Activated CD4-positive, alpha-beta T cell treated with anti-CD3 and anti-CD28 coated beads, Interleukin-2, amount 50 U/mL, for 48 hours (primary cell): ENCODE measurements at regions not wholly inside any gene's neighbourhood (a gene's known extent, or its start where the extent isn't known, plus 50 kb on each side); places are given as distances from the start of the nearest gene placed in this dataset.

Experiments used
- DNase-seq, 2 experiments: peaks; one replicate each; pipeline ENCODE4 v3.0.0-alpha.2; 2020

DNA sequence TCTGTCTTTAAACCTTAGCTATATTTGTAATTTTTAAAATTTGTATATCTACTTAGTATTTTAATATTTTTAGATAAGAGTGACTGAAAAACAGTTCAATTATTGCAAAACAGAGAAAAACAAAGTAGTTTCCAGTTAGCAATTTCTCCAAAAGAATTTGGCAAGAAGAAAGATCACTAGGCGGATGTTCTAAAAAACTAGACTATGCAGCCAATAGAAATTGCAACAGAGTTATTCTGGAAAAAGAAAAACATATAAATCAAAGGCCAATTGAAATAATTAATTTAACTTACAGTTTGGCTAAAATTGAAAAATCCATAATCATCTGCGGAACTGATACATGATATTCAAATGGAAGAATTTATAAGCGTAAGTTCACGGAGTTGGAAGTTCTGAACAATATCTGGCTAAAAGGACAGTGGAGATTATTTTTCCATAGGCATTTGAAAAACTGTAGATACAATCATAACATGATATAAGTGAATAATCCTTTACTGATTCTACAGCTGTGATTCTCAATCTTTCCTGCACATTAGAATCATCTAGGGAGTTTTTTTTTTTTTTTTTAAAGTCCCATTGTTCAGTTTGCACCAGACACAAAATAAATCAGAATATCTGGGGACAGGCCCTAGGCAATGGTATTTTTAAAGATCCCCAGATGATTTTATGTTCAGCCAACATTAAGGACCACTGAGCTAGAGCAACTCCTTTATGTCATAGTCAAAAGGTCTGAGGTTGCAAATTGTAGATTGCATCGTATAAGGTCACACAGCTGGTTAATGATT is 605.1 kb upstream of the DAB2 start:
- no peak for DNase-seq

DNA sequence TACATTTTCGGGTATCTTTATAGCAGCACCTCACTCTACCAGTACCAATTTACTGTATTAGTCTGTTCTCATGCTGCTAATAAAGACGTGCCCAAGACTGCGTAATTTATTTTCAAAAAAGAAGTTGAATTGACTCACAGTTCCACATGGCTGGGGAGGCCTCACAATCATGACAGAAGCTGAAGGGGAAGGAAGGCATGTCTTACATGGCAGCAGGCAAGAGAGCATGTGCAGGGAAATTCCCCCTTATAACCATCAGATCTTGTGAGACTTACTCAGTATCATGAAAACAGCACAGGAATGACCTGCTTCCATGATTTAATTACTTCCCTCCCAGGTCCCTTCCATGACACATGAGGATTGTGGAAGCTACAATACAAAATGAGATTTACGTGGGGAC is 602.6 kb upstream of the DAB2 start:
- DNase-seq, result no peak

DNA sequence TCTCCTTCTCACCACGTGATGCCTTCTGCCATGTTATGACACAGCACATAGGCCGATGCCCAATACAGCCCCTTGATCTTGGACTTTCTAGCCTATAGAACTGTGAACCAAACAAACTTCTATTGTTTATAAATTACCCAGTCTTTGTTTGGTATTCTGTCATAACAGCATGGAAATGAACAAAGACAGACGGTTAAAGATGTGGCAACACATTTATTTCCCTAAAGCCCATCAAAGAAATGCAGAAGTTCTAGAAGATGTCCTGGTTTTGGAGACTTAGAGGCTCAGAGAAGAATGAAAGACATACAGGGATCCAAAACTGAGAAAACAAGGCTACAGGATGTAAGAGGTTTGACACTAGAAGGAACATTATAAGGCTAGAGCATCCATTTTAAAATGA is 600.8 kb upstream of the DAB2 start:
- no peak for DNase-seq

DNA sequence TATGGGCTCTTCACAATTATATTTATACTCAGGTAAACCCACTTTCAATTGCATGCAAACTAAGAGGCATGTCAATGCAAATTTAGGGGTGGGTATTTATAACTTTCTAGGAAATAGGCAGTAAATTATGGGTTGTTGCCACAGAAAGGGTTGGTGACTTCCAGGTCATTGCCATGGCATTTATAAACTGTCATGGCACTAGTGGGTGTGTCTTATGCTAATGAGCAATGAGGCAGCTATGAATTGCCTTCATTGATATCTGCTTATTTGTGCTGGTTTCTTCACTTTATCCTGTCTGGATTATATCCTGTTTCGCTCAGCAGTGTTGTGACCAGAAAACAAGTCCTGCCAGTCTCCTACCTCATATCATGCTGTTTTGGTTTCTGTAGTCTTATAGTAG is 597.3 kb upstream of the DAB2 start:
- no peak for DNase-seq

DNA sequence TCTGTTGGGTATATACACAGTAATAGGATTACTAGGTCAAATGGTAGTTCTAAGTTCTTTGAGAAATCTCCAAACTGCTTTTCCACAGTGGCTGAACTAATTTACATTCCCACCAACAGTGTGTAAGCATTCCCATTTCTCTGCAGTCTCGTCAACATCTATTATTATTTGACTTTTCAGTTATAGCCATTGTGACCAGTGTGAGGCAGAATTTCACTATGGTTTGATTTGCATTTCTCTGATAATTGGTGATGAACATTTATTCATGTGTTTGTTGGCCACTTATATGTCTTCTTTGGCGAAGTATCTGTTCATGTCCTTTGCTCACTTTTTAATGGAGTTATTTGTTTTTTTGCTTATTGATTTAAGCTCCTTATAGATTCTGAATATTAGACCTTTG is 596.2 kb upstream of the DAB2 start:
- DNase-seq, result no peak

DNA sequence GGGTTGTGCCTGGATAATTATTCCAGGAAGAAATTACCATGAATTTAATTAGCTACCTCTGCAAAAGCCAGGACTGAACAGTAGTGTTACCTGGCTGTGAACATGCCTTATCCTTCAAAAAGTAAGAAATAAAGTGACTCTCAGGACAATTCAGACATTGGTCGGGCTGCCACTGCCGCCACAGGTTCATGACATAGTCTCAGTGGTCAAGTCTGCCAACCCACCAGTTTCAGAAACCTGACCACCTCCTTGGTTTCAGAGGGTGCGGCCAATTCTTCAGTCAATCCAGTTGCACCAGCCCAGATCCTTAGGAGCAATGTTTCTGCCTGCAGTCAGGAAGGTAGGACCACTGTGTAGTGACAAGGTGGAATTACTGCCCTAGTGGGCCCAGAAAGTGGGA is 593.1 kb upstream of the DAB2 start:
- no peak for DNase-seq

DNA sequence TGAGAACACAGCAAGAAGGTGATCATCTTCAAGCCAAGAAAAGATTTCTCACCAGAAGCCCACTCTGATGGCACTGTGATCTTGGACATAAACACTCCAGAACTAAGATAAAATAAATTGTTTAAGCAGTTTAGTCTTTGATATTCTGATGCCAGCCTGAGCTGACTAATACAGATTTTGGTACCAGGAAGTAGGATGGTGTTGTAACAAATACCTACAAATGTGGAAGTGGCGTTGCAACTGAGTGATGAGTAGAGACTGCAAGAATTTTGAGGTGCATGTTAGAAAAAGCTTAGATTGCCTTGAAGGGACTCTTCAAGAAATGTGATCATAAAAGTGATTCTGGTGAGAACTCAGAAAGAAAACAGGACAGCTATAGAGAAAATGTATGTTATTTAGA is 592.4 kb upstream of the DAB2 start:
- no peak for DNase-seq

DNA sequence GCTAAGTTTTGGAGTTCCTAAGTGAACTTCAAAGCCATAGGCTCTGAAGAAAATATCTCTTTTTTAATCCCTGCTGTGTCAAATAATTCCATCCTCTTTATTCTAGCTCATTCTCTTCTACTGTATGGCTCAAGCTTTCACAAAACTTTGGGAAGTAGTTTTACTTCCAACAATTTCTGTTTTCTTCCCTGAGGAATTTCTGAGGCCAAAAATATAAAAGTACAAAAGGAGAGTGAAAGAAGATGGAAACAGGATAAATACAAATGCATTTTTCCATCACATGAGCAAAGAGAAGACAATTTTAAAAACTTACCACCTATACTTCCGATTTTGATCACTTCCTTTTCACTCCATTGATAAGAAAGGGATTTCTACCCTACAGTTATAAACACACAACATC is 585.7 kb upstream of the DAB2 start:
- no peak for DNase-seq

DNA sequence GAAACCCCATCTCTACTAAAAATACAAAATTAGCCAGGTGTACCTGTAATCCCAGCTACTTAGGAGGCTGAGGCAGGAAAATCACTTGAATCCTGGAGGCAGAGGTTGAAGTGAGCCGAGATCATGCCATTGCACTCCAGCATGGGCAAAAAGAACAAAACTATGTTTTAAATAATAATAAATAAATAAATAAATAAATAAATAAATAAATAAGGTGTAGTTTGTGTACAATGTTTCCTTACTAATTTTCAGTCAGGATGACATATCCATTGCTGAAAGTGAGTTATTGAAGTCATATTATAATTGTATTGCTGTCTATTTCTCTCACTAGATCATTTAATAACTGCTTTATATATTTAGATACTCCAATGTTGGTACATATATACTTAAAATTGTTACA is 581.5 kb upstream of the DAB2 start:
- no peak for DNase-seq

DNA sequence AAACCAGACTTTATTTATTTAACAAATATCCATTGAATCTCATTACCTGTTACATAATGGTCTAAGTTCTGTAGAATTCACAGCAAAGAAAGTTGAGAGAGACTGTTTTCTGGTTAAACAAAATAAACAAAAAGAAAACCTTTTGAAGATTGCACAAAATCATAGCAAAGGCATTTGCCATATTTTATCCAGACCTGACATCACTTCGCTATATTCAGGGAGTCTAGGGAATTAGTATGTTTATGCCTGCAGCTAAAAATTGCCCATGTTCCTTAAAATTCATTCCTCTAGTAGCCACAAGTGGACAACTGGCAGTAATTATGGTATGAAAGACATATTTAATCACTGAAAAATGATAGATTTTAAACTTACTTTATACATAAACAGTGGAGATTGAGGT is 577.0 kb upstream of the DAB2 start:
- DNase-seq, result no peak

DNA sequence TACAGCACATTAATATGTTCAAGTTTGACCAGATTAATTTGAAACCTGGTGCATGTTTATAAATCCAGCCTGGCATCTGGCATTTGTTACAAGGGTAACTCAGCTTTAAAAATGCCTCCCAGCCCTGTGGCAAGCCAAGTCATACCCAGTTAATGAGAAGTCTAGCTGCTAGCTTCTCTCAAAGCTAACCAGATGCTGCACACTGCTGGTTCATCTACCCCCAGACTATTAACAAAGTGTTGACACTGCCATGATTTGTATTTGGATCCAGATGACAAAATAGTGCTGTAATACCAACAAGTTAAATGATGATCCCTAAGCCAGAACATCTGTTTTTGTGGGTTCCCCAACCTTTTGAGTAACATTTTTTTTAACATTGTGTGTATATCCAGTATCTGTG is 573.7 kb upstream of the DAB2 start:
- no peak for DNase-seq

DNA sequence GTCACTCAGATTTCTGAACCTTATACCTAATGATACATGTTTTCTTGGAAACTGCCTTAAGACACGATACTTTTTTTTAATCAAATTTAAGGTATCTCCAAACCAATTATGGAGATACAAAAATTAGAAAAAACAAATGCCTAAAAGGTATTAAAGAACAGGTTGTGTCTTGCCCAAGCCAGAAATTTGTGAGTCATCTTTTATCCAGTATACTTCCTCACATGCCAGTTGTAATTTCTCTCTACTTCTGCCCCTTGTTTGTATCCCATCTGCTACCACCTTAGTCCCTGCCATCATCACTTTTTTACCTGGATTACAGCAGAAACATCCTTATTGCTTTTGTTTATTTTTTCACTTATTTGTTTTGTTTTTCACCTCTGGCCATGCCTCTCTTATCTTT is 571.2 kb upstream of the DAB2 start:
- DNase-seq, result no peak

DNA sequence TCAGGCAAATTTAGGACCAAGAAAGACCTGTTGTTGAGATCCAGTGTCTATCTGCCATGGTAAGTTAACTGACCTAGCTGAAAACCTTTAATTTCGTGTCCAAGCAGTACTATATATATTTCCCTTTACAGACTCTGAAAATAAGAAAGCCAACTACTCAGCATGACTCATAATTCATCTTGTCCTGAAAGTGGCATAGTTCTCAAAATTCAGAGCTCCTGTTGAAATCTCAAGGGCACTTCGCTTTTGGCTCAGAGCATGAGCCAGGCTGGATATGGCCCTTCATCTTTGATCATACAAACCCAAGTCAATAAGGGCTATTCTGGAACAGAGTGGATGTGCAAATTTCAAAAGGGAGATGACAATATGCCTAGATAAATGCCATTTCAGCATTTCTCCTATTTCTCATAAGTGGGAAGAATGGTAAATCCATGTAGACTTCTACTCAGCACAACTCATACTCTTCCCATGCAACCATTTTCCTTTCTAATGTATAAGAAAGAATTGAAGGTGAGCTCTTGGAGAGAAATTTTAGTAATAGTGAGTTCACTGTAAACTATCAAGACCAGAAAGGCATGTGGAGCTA is 567.9 kb upstream of the DAB2 start:
- DNase-seq, result no peak

DNA sequence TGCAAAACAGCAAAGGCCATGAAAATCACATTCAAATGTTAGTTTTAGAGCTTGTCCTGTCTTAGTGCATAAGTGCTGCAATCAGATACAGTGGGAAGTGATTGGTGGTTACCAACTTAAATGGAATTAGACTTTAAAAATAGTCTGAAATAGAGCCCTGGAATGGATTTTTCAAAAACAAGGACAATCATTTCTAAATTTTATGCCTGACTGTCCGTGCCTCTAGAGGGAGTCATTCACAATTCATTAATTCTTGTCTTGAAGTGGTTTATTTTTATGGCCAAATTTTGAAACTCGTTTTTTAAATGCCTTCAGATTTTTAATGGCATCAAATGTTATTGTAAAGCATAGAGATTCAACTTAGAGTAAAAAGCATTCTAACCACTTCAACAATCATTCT is 561.8 kb upstream of the DAB2 start:
- DNase-seq, result no peak

DNA sequence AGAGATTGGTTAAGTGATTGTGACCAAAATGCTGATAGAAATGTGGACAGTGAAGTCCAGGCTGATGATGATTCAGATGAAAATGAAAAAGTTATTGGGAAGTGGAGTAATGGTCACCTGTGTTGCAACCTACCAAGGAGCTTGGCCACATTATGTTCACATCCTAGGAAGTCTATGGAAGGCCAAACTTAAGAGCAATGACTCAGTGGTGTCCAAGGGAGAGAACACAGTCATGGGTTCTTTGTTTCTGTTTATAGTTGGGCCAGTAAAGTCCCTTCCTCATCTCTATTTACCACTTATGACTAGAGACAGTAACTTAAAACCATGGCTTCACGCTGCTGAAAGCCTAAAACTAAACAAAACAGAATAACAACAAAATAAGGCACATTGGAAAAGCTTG is 555.3 kb upstream of the DAB2 start:
- DNase-seq, result no peak

DNA sequence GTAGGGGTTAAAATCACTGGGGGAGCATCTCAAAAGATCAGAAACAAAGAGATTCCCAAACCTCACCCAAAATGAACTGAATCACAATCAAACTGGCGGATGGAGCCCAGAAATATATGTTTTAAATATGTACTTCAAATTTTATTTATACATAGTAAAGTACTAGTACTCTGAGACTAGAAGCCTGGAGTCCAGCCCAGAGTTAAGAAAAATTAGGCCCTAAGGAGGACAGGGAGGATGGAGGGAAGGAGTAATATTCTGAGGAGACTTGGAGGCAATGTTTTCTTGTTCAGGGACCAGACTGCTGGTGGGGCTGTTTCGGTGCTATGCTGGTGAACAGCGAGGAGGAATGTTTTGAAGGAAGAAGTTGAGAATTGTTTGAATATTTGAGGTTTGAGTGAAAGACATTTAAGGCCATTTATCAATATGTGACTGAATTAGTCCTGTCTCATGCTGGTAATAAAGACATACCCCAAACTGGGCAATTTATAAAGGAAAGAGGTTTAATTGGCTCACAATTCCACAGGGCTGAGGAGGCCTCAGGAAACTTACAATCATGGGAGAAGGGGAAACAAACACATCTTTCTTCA is 552.4 kb upstream of the DAB2 start:
- no peak for DNase-seq

DNA sequence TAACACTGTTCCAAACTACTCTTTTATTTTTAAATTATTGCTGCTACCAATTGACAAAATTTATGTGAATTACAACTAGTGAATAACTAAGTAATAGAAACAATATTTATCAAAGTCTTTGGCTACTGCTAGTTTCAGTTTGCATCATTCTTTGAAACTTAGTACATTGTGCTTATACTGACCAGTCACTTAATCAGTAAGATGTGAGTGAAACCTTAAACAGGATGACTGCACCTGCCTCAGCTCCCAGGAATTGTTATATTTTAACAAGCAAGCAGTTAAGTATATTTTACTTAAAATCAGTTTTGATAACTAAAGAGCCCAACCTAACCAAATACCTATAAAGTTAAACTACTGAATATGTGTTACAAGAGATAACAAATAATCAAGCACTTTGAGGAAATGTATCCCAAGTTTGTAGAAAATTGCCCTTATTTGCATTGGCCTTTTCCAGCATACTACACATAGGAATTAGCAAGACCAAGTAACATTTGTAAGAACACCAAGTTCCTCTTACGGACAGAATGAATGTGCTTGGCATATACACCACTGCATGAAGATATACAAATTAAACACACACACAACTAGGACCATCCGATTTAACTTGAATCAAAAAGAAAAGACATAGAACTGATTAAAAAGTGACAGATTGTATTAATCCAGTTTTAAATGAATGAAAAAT is 545.5 kb upstream of the DAB2 start:
- DNase-seq, result no peak

DNA sequence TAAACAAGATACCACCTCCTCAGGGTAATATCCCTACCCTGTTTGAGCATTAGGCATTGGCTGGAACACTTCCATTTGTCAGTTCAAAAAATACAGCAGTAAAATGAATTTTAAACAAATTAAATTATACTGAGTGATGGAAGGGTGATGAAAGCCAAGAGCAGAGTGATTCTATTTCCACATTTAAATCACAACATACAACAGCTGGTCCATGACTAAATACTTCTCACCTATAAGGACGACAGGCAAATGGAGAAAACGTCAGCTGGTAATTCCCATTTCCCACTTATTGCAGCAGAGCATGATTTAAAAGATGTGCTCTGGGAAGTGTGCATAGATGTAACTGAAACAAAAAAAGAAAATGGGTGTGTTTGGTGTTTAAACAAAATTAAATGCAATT is 543.6 kb upstream of the DAB2 start:
- no peak for DNase-seq

DNA sequence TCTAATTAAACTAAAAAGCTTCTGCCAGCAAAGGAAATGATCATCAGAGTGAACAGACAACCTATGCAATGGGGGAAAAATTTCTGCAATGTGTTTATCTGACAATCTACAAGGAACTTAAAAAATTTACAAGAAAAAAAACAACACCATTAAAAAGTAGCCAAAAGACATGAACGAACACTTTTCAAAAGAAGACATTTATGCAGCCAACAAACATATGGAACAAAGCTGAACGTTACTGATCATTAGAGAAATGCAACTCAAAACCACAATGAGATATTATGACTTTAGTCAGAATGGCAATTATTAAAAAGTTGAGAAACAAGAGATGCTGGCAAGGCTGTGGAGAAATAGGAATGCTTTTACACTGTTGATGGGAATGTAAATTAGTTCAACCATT is 530.4 kb upstream of the DAB2 start:
- no peak for DNase-seq

DNA sequence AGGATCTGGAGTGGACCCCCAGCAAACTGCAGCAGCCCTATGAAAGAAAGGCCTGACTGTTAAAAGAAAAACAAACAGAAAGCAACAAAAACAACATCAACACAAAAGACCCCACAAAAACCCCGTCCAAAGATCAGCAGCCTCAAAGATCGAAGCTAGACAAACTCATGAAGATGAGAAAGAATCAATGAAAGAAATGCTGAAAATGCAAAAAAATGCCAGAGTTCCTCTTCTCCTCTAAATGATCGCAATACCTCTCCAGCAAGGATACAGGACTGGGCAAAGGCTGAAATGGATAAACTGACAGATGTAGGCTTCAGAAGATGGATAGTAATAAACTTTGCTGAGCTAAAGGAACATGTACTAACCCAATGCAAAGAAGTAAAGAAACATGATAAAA is 526.3 kb upstream of the DAB2 start:
- no peak for DNase-seq

DNA sequence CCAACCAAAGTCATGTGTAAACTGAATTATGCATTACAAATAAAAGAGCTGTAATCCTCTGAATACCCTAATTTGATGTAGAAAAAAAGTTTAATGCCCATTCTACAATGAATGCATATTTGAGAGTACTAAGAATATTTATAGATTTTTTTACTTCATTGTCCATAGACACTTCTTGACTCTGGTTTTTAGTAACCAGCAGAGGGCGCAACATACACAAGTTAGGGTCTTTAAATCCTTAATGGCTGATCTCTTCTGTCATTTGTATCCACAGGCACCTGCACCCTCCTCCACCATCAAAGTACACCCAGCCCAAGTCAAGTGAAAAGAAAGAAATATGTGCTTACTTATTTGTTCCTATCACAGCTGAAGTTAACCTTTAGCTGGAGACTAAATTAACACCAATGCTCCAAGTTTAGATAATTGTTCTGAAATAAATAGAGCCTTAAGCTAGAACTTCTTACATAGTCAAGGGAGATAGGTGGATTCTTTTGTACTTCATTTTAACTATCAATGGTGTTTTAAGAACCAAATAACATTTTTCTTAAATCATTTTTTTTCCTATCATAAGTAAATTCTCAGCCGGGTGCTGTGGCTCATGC is 524.2 kb upstream of the DAB2 start:
- DNase-seq, result peak; percentile 22 to 56

DNA sequence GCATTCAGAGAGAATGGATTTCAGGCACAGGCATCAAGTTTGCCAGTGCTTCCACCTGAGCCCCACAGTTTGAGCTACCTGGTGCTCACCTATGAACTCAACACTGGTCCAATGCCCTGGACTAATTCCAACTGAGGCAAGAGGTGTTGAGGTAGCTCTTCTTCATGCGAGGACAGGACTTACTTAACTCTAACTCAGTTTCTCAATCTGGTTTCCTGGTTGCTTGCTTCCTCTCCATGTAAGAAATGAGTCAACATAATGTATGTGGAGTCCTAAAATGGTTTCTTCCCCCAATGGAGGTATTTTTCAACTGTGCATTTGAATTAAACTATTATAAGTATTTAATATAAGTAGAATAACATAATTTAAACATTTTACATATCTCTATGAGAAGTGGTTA is 523.6 kb upstream of the DAB2 start:
- no peak for DNase-seq

DNA sequence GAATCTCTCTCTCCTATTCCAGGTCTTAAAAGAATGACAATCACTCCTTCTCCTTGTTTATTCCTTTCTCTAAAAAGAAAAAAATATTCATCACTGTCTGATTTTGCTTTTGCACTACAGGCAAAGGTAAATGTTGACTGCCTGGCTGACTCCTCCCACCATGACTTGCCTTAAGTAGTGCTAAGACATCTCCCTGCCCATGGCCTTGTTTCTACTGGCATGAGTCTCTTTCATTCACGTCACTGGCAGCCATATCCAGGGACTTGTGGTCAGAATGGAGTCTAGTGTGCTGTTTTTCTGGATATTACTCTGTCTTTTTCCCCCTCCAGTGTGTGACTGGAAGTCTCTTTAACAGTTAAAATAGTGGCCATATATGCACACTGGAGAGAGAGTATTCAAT is 522.9 kb upstream of the DAB2 start:
- DNase-seq, result peak in 1 of 2 experiments; percentile 7
